NB4 (cell line): ENCODE measurements at regions not wholly inside any gene's neighbourhood (a gene's known extent, or its start where the extent isn't known, plus 50 kb on each side); places are given as distances from the start of the nearest gene placed in this dataset.

ENCODE experiments used
- CTCF ChIP-seq: IDR thresholded peaks from one replicate; pipeline ENCODE4 v1.5.1; 2012; ENCODE audit warnings: low read depth, low read length
- POLR2A ChIP-seq: IDR thresholded peaks from 2 replicates; pipeline ENCODE4 v1.6.1; 2011; ENCODE audit warnings: mild to moderate bottlenecking; ENCODE audit not compliant: insufficient read length; ENCODE audit errors: extremely low read depth

- TF ChIP-seq POLR2A, result no peak
- no peak for TF ChIP-seq CTCF
Observed at GRCh38 chr6:65830151-65830550, 123.1 kb upstream of the EYS start.
